ENCODE measurements at regions not wholly inside any gene's neighbourhood (a gene's known extent, or its start where the extent isn't known, plus 50 kb on each side); places are given as distances from the start of the nearest gene placed in this dataset.
"Not testable (repeated sequence)": the region's sequence is repeated elsewhere in the genome, so short reads cannot be mapped to it uniquely, and the experiment has no call there.

GRCh38 chr4:53866055-53866454 lies 198.3 kb downstream of the CHIC2 start:
- no peak for DNase-seq (ENCODE audit: low read depth in 2 of 2)

GRCh38 chr4:53865054-53865453 lies 199.4 kb downstream of the CHIC2 start:
- DNase-seq (ENCODE audit: low read depth in 2 of 2): no peak

DNA sequence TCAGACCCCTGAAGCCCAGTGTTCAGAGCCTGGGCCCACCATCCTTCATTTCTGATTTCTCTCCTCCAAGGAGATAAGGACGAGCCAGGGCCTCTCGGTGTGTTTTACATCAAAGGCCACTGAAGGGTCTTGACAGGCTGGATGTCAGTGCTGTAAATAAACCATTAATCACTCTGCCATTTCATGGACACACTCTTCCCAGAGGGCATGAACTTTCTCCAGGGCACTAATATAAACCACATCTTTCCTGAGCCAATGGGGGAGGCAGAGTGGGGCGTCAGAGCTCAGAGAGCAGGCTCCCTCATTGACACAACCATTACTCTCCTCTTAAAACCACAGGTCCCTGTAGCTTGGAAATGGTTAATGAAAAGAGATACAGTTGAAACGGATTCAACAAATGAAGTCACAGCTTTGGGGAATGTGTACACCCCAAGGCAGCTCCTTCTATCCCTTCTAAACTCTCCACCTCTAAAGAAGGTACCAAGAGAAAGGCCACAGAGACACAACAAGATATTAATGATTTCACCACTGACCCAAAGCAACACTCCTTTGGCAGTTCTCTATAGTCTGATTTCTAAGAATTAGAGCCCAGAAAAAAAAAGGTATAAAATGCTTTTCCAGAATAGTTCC lies 200.6 kb downstream of the CHIC2 start:
- no peak for DNase-seq (ENCODE audit: low read depth in 2 of 2)

GRCh38 chr4:53863158-53863557 lies 201.2 kb downstream of the CHIC2 start:
- DNase-seq (ENCODE audit: low read depth in 2 of 2): no peak

DNA sequence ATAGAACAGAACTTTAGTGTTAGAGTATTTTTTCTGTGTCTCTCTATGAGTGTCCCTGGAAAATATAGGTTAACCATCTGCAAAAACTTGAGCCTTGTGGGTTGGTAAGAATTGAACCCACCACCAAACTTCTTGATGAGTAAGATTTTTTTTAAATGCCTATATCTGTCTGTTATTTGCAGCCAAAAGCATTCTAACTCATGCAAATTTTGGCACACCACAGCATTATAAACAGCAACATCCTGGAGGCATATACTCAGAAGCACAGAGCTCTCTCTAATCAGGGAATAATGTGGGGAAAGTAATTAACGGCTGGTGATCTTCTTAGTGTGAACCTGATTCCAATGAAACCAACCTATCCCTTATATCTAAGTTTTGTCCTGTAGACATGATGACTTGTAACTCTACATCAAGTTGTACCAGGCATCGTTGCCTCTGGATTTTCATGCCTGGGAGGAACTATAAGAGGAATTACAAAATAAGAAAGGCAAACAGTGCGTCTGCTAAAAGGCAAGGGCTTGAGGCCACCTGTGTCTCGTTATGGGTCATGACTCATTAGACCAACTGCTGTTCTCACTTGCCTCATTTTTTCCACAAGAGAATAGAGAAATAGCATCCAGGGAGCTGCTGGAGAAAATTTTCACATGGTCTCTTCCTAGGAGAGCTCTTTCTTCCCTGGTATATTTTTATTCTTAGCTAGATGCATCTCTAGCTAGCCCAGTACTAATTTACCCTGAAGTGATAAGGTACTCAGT lies 202.4 kb downstream of the CHIC2 start:
- no peak for DNase-seq (ENCODE audit: low read depth in 2 of 2)

GRCh38 chr4:53859305-53859704 lies 205.1 kb downstream of the CHIC2 start:
- DNase-seq (ENCODE audit: low read depth in 2 of 2): no peak

DNA sequence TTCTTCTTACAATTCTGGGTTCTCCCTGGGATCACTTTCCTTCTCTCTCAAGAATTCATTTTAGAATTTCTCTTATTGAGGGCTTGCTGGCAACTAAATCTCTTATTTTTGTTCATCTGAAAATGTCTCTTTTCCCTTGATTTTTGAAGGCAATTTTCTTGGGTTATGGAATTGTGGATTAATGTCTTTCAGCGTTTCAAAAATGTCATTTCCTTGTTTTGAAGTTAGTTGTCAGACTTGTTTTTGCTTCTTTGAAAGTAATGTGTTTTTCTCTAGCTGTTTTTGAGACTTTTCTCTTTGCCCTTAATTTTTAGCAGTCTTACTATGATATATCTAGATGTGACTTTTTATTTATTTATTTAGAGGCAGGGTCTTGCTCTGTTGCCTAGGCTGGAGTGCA lies 205.7 kb downstream of the CHIC2 start:
- DNase-seq (ENCODE audit: low read depth in 2 of 2): no peak

DNA sequence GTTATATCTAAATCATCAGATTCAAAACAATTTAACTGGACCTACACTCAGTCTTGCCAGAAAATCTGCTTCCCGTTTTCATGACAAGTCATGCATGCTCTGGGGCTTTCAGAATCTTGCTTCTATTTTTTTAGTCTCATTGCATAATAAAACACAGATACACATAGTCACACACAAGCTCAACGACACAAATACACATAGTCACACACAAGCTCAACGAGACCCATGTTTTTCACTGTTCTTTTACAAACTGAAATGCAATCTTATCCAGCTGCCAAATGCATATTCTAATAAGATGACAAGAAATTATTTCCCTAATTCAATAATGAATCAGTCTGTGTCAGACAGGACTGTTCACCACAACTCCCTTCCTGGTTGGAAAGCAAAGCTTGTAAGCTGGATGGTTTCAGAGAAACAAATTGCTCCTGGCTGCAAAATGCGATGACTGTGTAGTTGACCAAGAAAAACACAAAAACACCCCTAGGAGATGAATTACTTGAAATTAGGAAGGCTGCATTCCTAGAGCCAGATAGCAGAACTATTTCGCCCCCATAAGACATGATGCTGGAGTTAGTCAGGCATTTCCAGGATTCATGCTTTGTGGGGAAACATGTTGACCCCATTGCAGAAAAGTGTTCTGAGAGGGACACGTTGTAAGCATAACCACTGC lies 208.7 kb downstream of the CHIC2 start:
- no peak for DNase-seq (ENCODE audit: low read depth in 2 of 2)

- DNase-seq (ENCODE audit: low read depth in 2 of 2): no peak
Measured at GRCh38 chr4:53854991-53855568, 209.3 kb downstream of the CHIC2 start.

DNA sequence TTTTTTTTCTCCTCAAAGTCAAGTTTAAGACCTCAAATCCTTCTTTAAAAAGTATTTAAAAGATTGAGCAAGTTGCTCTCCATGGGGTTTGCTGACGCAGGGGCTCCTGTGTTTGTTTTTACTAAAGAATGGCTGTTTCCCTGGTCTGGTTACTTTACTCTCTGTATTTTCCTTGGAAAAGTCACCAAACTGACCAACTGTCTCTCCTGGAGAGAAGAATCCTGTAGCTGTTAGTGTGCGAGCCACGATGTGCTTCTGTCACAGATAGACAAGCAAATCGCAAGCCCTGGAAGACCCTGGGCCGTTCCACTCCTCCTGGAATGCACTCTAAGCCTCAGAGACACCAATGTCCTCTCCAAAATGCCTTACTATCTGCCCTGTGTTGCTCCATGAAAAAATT lies 212.1 kb downstream of the CHIC2 start:
- DNase-seq (ENCODE audit: low read depth in 2 of 2): no peak

DNA sequence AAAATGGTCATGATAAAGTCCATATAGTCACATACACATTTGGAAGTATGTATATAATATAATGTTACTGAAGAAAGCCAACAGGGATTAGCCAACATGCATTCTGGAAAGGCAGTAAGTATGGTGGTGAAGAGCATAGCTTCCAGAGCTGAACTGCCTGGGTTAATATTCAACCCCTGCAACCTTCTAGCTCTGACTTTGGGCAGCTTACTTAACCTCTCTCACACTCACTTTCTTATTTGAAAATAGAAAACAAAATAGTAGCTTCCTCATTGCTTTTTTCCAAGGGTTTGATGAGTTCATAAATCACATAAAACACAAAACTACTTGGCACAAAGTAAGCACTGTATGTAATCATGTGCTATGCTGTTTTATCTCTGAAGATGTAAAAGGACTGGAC lies 216.4 kb downstream of the CHIC2 start:
- DNase-seq (ENCODE audit: low read depth in 2 of 2): no peak

DNA sequence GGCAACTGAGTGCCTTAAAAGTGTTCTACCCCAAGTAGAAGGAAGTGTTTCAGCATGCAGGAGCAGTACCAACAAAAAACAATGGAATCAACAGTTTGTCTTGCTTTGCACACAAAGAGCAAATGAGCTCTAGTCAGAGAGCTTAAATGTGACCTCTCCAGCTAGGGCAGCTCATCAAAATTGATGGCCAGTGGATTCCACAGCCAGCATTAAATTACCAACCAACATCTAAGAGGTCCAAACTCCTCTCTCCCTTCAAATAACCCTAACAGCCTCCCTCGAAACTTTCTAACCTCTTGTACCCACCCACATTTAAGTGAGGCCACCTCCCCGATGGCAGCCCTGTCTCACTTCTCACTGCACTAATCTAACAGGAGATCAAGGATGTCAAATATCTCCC lies 219.9 kb downstream of the CHIC2 start:
- DNase-seq (ENCODE audit: low read depth in 2 of 2): no peak

DNA sequence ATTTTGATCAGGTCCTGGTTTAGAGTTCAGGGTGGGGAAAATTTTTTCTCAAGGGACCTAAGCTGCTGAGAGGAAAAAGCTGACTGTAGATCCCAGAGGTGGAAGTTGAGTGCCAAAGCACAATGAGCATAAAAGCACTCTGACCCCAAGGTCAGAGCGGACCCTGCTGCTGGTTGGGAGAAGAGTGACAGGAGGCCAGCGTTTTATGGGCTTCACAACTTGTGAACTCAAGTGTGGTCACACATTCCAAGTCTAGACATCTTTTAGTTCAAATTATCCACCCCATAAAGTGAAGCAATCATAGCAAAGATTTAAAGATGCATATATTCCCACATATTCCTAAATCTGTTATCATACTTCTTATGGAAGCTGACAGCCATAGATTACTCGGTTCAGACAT lies 220.3 kb downstream of the CHIC2 start:
- no peak for DNase-seq (ENCODE audit: low read depth in 2 of 2)

DNA sequence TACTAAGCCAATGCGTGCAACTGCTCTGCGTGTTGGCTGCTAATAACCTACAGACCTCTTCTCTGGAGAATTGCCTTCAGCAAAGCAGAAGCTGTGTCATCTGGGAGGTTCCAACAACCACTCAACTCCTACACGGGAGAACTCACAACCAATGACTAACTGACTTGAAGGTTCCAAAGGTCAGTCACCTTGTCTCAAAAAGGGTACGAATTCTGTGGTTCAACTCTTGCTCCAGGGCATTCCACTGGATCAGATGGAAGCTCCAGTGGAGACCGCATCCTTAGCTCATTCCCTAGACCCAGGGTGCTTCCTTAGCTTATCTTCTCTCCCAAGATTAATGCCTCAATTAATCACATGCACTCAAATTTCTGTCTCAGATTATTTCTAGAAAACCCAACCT lies 222.7 kb downstream of the CHIC2 start:
- DNase-seq (ENCODE audit: low read depth in 2 of 2): no peak

DNA sequence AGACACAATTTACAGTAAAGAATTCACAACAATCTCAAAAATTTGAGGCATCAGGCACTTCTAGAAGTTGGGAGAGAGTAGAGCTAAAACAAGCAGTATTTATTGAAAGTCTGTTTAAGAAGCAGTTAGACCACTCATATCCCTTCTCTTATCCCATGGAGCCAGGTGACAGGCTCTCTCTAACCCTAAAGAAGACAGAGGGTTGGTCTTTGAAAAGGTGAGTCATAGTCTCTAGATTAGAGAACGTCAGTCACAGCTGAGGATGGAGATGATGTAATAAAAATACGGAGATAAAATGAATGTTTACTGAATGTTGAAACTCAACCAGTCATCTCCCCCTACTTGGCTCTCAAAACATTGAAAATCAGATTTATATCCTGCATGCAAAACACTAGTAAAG lies 223.8 kb downstream of the CHIC2 start:
- DNase-seq (ENCODE audit: low read depth in 2 of 2): no peak

DNA sequence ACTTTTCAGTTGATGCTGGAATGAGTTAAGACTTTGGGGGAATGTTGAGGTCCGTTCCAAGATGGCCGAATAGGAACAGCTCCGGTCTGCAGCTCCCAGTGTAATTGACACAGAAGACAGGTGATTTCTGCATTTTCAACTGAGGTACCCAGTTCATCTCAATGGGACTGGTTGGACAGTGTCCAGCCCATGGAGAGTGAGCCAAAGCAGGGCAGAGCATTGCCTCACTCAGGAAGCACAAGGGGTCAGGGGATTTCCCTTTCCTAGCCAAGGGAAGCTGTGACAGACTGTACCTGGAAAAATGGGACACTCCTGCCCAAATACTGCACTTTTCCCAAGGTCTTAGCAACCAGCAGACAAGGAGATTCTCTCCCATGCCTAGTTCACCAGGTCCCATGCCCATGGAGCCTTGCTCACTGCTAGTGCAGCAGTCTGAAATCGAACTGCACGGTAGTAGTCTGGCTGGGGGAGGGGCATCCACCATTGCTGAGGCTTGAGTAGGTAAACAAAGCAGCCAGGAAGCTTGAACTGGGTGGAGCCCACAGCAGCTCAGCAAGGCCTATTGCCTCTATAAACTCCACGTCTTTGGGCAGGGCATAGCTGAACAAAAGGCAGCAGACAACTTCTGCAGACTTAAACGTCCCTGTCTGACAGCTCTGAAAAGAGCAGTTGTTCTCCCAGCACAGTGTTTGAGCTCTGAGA lies 231.0 kb downstream of the CHIC2 start:
- DNase-seq (ENCODE audit: low read depth in 2 of 2): not testable (repeated sequence)

GRCh38 chr4:53832549-53832948 lies 231.9 kb downstream of the CHIC2 start:
- no peak for DNase-seq (ENCODE audit: low read depth in 2 of 2)

- no peak for DNase-seq (ENCODE audit: low read depth in 2 of 2)
Measured at GRCh38 chr4:53830511-53830910, 233.9 kb downstream of the CHIC2 start.

DNA sequence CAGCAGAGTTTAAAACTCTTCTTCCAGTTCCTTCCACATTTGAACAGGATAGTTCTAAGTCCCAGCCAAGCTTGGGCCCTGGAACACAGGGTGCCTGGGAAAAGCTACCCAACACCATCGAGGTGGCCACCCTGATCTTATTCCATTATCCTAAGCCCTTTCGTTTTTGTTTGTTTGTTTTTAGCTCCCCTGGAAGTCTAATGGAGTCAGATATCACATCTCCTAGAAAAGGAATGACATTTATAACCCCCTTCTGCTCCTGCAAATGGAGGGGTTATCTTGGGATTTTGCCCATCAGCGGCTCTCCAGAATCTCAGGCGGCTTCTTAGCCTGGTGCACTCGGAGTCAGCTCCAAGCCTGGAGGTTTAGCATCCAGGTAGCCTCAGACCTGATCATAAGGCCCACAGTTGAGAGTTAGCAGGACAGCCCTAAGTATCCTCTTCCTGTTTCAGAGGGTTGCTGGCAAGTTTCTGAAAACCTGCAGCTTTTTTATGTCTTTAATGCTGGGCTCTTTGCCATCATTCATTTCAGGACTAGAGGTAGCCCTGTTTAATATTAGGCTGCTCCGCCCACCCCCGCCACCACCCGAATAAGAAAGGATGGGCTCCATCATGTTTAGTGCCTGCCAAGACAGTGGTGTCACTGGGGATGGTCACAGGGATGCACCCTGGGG lies 230.0 kb upstream of the LNX1 start:
- no peak for DNase-seq (ENCODE audit: low read depth in 2 of 2)

GRCh38 chr4:53818104-53818503 lies 226.8 kb upstream of the LNX1 start:
- DNase-seq (ENCODE audit: low read depth in 2 of 2): no peak

DNA sequence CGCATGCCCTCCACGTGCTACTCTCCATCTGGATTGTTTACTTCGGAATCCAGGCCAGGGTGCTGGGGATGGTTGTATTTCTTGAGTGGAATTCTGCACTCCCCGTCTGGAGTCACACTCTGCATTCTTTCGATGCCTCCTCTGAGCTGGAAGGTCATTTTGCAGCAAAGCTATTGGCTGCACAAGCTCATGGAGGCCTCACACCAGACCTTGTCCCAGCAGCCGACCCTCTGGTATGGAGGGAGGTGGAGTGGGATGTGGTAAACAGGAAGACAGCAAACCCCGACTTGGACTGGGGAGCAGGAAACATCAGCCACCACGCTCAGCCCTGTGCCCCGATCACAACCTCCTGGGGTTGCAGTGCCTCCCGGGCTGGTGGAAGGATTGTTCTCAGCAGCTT lies 225.3 kb upstream of the LNX1 start:
- no peak for DNase-seq (ENCODE audit: low read depth in 2 of 2)

GRCh38 chr4:53815281-53815680 lies 224.0 kb upstream of the LNX1 start:
- no peak for DNase-seq (ENCODE audit: low read depth in 2 of 2)

Measured in activated CD8-positive, alpha-beta memory T cell treated with anti-CD3 and anti-CD28 coated beads for 4 hours (primary cell).